H1 (cell line): ENCODE measurements at regions not wholly inside any gene's neighbourhood (a gene's known extent, or its start where the extent isn't known, plus 50 kb on each side); places are given as distances from the start of the nearest gene placed in this dataset.

ENCODE experiments used
- CTCF ChIA-PET: fragments of 300-600 bp; sonication (Branson Sonifier 250); formaldehyde crosslinking; loops from one replicate; lab custom pipeline; 2021; ENCODE audit not compliant: partially characterized antibody; lab: Charles Lee
- POLR2A ChIA-PET: fragments of 300-600 bp; sonication (Branson Sonifier 250); formaldehyde crosslinking; loops from one replicate; lab custom pipeline; 2021; ENCODE audit warnings: inconsistent platforms; ENCODE audit not compliant: partially characterized antibody; lab: Charles Lee
- DNase-seq, 2 experiments: peaks; one replicate each; pipeline versions ENCODE4 v3.0.0 to v3.0.0-alpha.2; 2010 to 2022; ENCODE audit warnings: low spot score in 2 of 2, low read depth in 1 of 2, mixed read lengths in 1 of 2
- FAIRE-seq: peaks from 2 replicates; lab custom pipeline; 2011; peaks lifted over from hg19 to GRCh38; lab: Jason Lieb, UNC
- H2AFZ ChIP-seq: 2 replicates; pipeline ENCODE4 v1.8.1; 2012; ENCODE audit warnings: low read length, inconsistent platforms
- H2AK5ac ChIP-seq: 2 replicates; pipeline ENCODE4 v1.6.1; 2013; ENCODE audit warnings: low read depth, low read length
- H2BK120ac ChIP-seq: replicated peaks from 2 replicates; pipeline ENCODE3; 2013; ENCODE audit warnings: low read depth, low read length, inconsistent platforms
- H2BK12ac ChIP-seq: 2 replicates; pipeline ENCODE4 v1.6.1; 2013; ENCODE audit warnings: low read depth, low read length
- H2BK15ac ChIP-seq: 2 replicates; pipeline ENCODE4 v1.6.1; 2013; ENCODE audit warnings: low read length
- H2BK20ac ChIP-seq: 2 replicates; pipeline ENCODE4 v1.6.1; 2013; ENCODE audit warnings: low read length
- H2BK5ac ChIP-seq: 2 replicates; pipeline ENCODE4 v1.6.1; 2013; ENCODE audit warnings: low read depth, low read length
- H3K14ac ChIP-seq: 2 replicates; pipeline ENCODE4 v1.6.1; 2013; ENCODE audit warnings: inconsistent platforms; ENCODE audit not compliant: insufficient read length
- H3K18ac ChIP-seq: 2 replicates; pipeline ENCODE4 v1.6.1; 2013; ENCODE audit warnings: low read length; ENCODE audit errors: extremely low read depth
- H3K23ac ChIP-seq: 2 replicates; pipeline ENCODE4 v1.6.1; 2013; ENCODE audit warnings: inconsistent platforms; ENCODE audit not compliant: insufficient read length
- H3K23me2 ChIP-seq: 2 replicates; pipeline ENCODE4 v1.6.1; 2013; ENCODE audit warnings: low read depth, low read length
- H3K27ac ChIP-seq: 2 replicates; pipeline ENCODE4 v1.6.1; 2011; ENCODE audit warnings: low read depth, low read length, inconsistent platforms
- H3K27me3 ChIP-seq, 4 experiments: replicated peaks in 1 of 4; 1 replicate in 1 of 4; 2 replicates in 3 of 4; pipeline versions ENCODE4 v1.6.1 to v1.8.1; 2011 to 2013; ENCODE audit warnings: low read length in 3 of 4, mild to moderate bottlenecking in 3 of 4, inconsistent platforms in 2 of 4, mixed read lengths in 2 of 4, moderate library complexity in 1 of 4; ENCODE audit not compliant: control insufficient read depth in 3 of 4, insufficient read depth in 3 of 4; ENCODE audit errors: extremely low read depth in 1 of 4
- H3K36me3 ChIP-seq, 4 experiments: 2 replicates each; pipeline versions ENCODE4 v1.6.1 to v1.8.1; 2011 to 2013; ENCODE audit warnings: mild to moderate bottlenecking in 4 of 4, low read length in 3 of 4, moderate library complexity in 2 of 4, control low read depth in 1 of 4, inconsistent platforms in 1 of 4; ENCODE audit not compliant: insufficient read depth in 4 of 4, control insufficient read depth in 2 of 4
- H3K4ac ChIP-seq: replicated peaks from 2 replicates; pipeline ENCODE3; 2013; ENCODE audit warnings: low read length, low read depth, mixed read lengths, inconsistent platforms; ENCODE audit not compliant: insufficient read length
- H3K4me1 ChIP-seq, 4 experiments: replicated peaks in 1 of 4; 1 replicate in 1 of 4; 2 replicates in 3 of 4; pipeline versions ENCODE4 v1.6.1 to v1.8.1; 2011 to 2013; ENCODE audit warnings: low read length in 3 of 4, inconsistent platforms in 2 of 4, mixed read lengths in 1 of 4; ENCODE audit not compliant: insufficient read depth in 4 of 4, control insufficient read depth in 3 of 4
- H3K4me2 ChIP-seq, 2 experiments: 2 replicates each; pipeline versions ENCODE4 v1.6.1 to v1.8.1; 2011 to 2013; ENCODE audit warnings: low read depth in 2 of 2, low read length in 2 of 2, control low read depth in 1 of 2, inconsistent platforms in 1 of 2, mild to moderate bottlenecking in 1 of 2; ENCODE audit not compliant: insufficient read depth in 1 of 2
- H3K4me3 ChIP-seq, 4 experiments: fragments of 200-600, 300-600 bp in 1 of 4; sonication (generic), shearing (Covaris generic), sonication (Bioruptor Twin) in 1 of 4; 2 replicates each; pipeline versions ENCODE4 v1.5.1 to v1.8.1; 2011 to 2016; ENCODE audit warnings: low read length in 4 of 4, low read depth in 3 of 4, control low read depth in 2 of 4, inconsistent platforms in 2 of 4, mild to moderate bottlenecking in 2 of 4, mixed read lengths in 1 of 4, moderate library complexity in 1 of 4; ENCODE audit not compliant: insufficient read depth in 2 of 4; ENCODE audit errors: extremely low read depth in 1 of 4
- H3K56ac ChIP-seq: replicated peaks from 2 replicates; pipeline ENCODE3; 2013; ENCODE audit warnings: low read depth, mild to moderate bottlenecking, mixed read lengths, low read length, inconsistent platforms; ENCODE audit not compliant: insufficient read length
- H3K79me1 ChIP-seq: 2 replicates; pipeline ENCODE4 v1.6.1; 2013; ENCODE audit warnings: low read depth, low read length, control low read depth
- H3K79me2 ChIP-seq, 2 experiments: 2 replicates each; pipeline versions ENCODE4 v1.6.1 to v1.8.1; 2012 to 2013; ENCODE audit warnings: low read length in 2 of 2, mild to moderate bottlenecking in 2 of 2, inconsistent platforms in 1 of 2; ENCODE audit not compliant: insufficient read depth in 2 of 2, control insufficient read depth in 1 of 2
- H3K9ac ChIP-seq, 4 experiments: replicated peaks in 1 of 4; 1 replicate in 1 of 4; 2 replicates in 3 of 4; pipeline versions ENCODE4 v1.6.1 to v1.8.1; 2011 to 2013; ENCODE audit warnings: low read depth in 3 of 4, low read length in 3 of 4, control low read depth in 2 of 4, mild to moderate bottlenecking in 2 of 4, moderate library complexity in 2 of 4, inconsistent platforms in 1 of 4; ENCODE audit errors: extremely low read depth in 1 of 4
- H3K9me3 ChIP-seq, 2 experiments: 2 replicates each; pipeline versions ENCODE4 v1.6.1 to v1.8.1; 2012 to 2013; ENCODE audit warnings: mild to moderate bottlenecking in 2 of 2, moderate library complexity in 2 of 2, control low read depth in 1 of 2, inconsistent platforms in 1 of 2, low read depth in 1 of 2, low read length in 1 of 2, mixed read lengths in 1 of 2; ENCODE audit not compliant: insufficient read depth in 2 of 2
- H4K20me1 ChIP-seq, 2 experiments: replicated peaks in 1 of 2; 2 replicates each; pipeline versions ENCODE3 to v1.8.1; 2011 to 2013; ENCODE audit warnings: inconsistent platforms in 2 of 2, low read length in 2 of 2, mild to moderate bottlenecking in 1 of 2; ENCODE audit not compliant: insufficient read depth in 2 of 2, control insufficient read depth in 1 of 2
- H4K5ac ChIP-seq: 2 replicates; pipeline ENCODE4 v1.6.1; 2013; ENCODE audit warnings: low read length, low read depth, mixed read lengths, inconsistent platforms; ENCODE audit not compliant: insufficient read length
- H4K8ac ChIP-seq: 2 replicates; pipeline ENCODE4 v1.8.0; 2013; ENCODE audit warnings: mild to moderate bottlenecking, moderate library complexity, low read length, inconsistent platforms; ENCODE audit not compliant: insufficient read depth; ENCODE audit errors: extremely low read depth
- H4K91ac ChIP-seq: replicated peaks from 2 replicates; pipeline ENCODE3; 2013; ENCODE audit warnings: low read length, mixed read lengths, inconsistent platforms; ENCODE audit not compliant: insufficient read length
- CBX8 ChIP-seq: fragments of 300-800, 300-1000 bp; sonication (generic); IDR thresholded peaks from 2 replicates; pipeline ENCODE4 v1.7.1; 2016; ENCODE audit warnings: low read depth, low read length, borderline replicate concordance
- CTBP2 ChIP-seq: IDR thresholded peaks from 2 replicates; pipeline ENCODE4 v1.7.0; 2011; ENCODE audit warnings: borderline replicate concordance, mild to moderate bottlenecking, moderate library complexity, mixed read lengths, low read length; ENCODE audit not compliant: insufficient read depth, insufficient read length
- HDAC2 ChIP-seq, 2 experiments: fragments of 300-600 bp in 1 of 2; sonication (generic) in 1 of 2; IDR thresholded peaks; 2 replicates each; pipeline ENCODE4 v1.6.1; 2011 to 2012; ENCODE audit warnings: low read depth in 2 of 2, low read length in 2 of 2, mild to moderate bottlenecking in 2 of 2, moderate library complexity in 2 of 2, borderline replicate concordance in 1 of 2, inconsistent platforms in 1 of 2
- HDAC6 ChIP-seq: IDR thresholded peaks from one replicate; pipeline ENCODE4 v1.7.1; 2012; ENCODE audit warnings: low read depth, mild to moderate bottlenecking, inconsistent platforms, low read length, moderate library complexity
- NRF1 ChIP-seq: IDR thresholded peaks from 2 replicates; pipeline ENCODE4 v1.6.1; 2011; ENCODE audit warnings: mild to moderate bottlenecking, low read depth, low read length, improper control_type of control experiment
- WGBS, 2 experiments: shearing (Covaris generic) in 1 of 2; methylation state at CpG; one replicate each; pipeline versions ENCODE4 v1.1.6 to v1.1.7; 2013 to 2015; ENCODE audit warnings: low lambda C conversion rate in 2 of 2, mixed read lengths in 2 of 2, inconsistent platforms in 1 of 2, low coverage in 1 of 2, missing lambda C conversion rate in 1 of 2; ENCODE audit not compliant: insufficient replicate concordance in 2 of 2, insufficient coverage in 1 of 2, insufficient read length in 1 of 2; ENCODE audit errors: extremely low coverage in 1 of 2, missing lambda C conversion rate in 1 of 2; 5-methylcytosine and 5-hydroxymethylcytosine counted together

DNA sequence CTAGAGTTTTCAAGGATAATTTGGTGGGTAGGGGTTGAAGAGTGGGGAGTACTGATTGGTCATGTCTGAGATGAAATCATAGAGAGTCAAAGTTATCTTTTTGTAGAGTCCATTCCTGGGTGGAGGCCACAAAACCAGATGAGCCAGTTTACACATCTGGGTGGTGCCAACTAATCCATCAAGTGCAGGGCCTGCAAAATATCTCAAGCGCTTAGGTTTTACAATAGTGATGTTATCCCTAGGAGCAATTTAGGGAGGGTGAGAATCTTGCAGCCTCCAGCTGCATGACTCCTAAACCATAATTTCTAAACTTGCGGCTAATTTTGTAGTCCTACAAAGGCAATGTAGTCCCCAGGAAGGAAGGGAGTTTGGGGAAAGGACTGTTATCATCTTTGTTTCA is 988.3 kb upstream of the LCORL start:
- FAIRE-seq = no peak
- H3K23me2 ChIP-seq = no peaks in the 10 kb centered on the region
- no peak overlapping the region for H3K4me2 ChIP-seq
- H2BK120ac ChIP-seq = no peak overlapping the region
- DNase-seq = no peak
- H4K91ac ChIP-seq = no peak overlapping the region
- no peak overlapping the region for H2BK15ac ChIP-seq
- ChIA-PET POLR2A (no interaction called here), CTCF (interaction anchor here (1.2 kb wide), 1 partner anchor 18 kb away, joined by 3 read pairs; no protein-coding TSS in a partner anchor)
- 93% methylated on average over 2 of the region's 2 CpGs; no CpG with 5 or more reads in 1 of the 2 experiments for WGBS, 2 experiments
- no peaks in the 10 kb centered on the region for H3K36me3 ChIP-seq
- no peak overlapping the region for H2BK5ac ChIP-seq
- H3K27me3 ChIP-seq = no peaks in the 10 kb centered on the region
- peaks cover 0 to 11% (median 10%) of the 10 kb centered on the region in 4 experiments; a peak in 4 of 7 replicates for H3K4me1 ChIP-seq
- no peak overlapping the region for H2AFZ ChIP-seq
- H3K9ac ChIP-seq = no peak overlapping the region
- H3K4me3 ChIP-seq = no peak overlapping the region
- H3K23ac ChIP-seq = no peak overlapping the region
- no peak overlapping the region for H3K4ac ChIP-seq
- H3K27ac ChIP-seq = no peak overlapping the region
- H2BK12ac ChIP-seq = no peak overlapping the region
- H2BK20ac ChIP-seq = no peak overlapping the region
- no peaks in the 10 kb centered on the region for H4K20me1 ChIP-seq
- H2AK5ac ChIP-seq = no peak overlapping the region
- H3K79me2 ChIP-seq = no peaks in the 10 kb centered on the region
- H4K5ac ChIP-seq = no peak overlapping the region
- no peaks in the 10 kb centered on the region for H3K9me3 ChIP-seq
- no peak overlapping the region for H4K8ac ChIP-seq
- no peak overlapping the region for H3K56ac ChIP-seq
- H3K79me1 ChIP-seq = no peaks in the 10 kb centered on the region
- H3K18ac ChIP-seq = no peak overlapping the region
- H3K14ac ChIP-seq = no peak overlapping the region
- TF ChIP-seq NRF1 (no peak), HDAC6 (no peak), CTBP2 (no peak), HDAC2 (IDR thresholded peaks at IDR 0.05; ENCODE audit: borderline replicate concordance in 1 of 2, low read depth in 2 of 2, low read length in 2 of 2) (no peak), CBX8 (no peak)
